ENCODE measurements at regions not wholly inside any gene's neighbourhood (a gene's known extent, or its start where the extent isn't known, plus 50 kb on each side); places are given as distances from the start of the nearest gene placed in this dataset.

- DNase-seq (ENCODE audit: low read depth, low spot score) = no peak
These were observed 96.8 kb downstream of the TMEM26 start for GRCh38 chr10:61356354-61356753.

- DNase-seq (ENCODE audit: low read depth, low spot score) = no peak
These were observed 98.0 kb downstream of the TMEM26 start for GRCh38 chr10:61355211-61355610.

GRCh38 chr10:61354401-61354975 is 98.7 kb downstream of the TMEM26 start:
- DNase-seq (ENCODE audit: low read depth, low spot score) = no peak

GRCh38 chr10:61350794-61351193 is 102.4 kb downstream of the TMEM26 start:
- no peak for DNase-seq (ENCODE audit: low read depth, low spot score)

GRCh38 chr10:61350068-61350467 is 103.1 kb downstream of the TMEM26 start:
- DNase-seq (ENCODE audit: low read depth, low spot score) = no peak

GRCh38 chr10:61346796-61347413 is 106.3 kb downstream of the TMEM26 start:
- DNase-seq (ENCODE audit: low read depth, low spot score) = no peak

GRCh38 chr10:61343796-61344195 is 109.4 kb downstream of the TMEM26 start:
- no peak for DNase-seq (ENCODE audit: low read depth, low spot score)

- no peak for DNase-seq (ENCODE audit: low read depth, low spot score)
These were observed 110.2 kb downstream of the TMEM26 start for GRCh38 chr10:61342858-61343572.

- DNase-seq (ENCODE audit: low read depth, low spot score) = no peak
These were observed 112.2 kb downstream of the TMEM26 start for GRCh38 chr10:61341008-61341407.

GRCh38 chr10:61338146-61338545 is 115.0 kb downstream of the TMEM26 start:
- no peak for DNase-seq (ENCODE audit: low read depth, low spot score)

GRCh38 chr10:61337741-61338140 is 115.4 kb downstream of the TMEM26 start:
- no peak for DNase-seq (ENCODE audit: low read depth, low spot score)

- DNase-seq (ENCODE audit: low read depth, low spot score) = no peak
These were observed 116.3 kb downstream of the TMEM26 start for GRCh38 chr10:61336831-61337230.

GRCh38 chr10:61335359-61335758 is 117.8 kb downstream of the TMEM26 start:
- DNase-seq (ENCODE audit: low read depth, low spot score) = no peak

GRCh38 chr10:61332581-61332980 is 120.6 kb downstream of the TMEM26 start:
- no peak for DNase-seq (ENCODE audit: low read depth, low spot score)

GRCh38 chr10:61330669-61331068 is 122.5 kb downstream of the TMEM26 start:
- DNase-seq (ENCODE audit: low read depth, low spot score) = no peak

- no peak for DNase-seq (ENCODE audit: low read depth, low spot score)
These were observed 123.3 kb downstream of the TMEM26 start for GRCh38 chr10:61329854-61330253.

GRCh38 chr10:61325223-61325960 is 127.8 kb downstream of the TMEM26 start:
- DNase-seq (ENCODE audit: low read depth, low spot score) = no peak

GRCh38 chr10:61323726-61324125 is 129.5 kb downstream of the TMEM26 start:
- no peak for DNase-seq (ENCODE audit: low read depth, low spot score)

GRCh38 chr10:61321041-61321857 is 131.9 kb downstream of the TMEM26 start:
- no peak for DNase-seq (ENCODE audit: low read depth, low spot score)

- DNase-seq (ENCODE audit: low read depth, low spot score) = no peak
These were observed 133.0 kb downstream of the TMEM26 start for GRCh38 chr10:61320257-61320587.
